GM18868 (cell line): ENCODE measurements at regions not wholly inside any gene's neighbourhood (a gene's known extent, or its start where the extent isn't known, plus 50 kb on each side); places are given as distances from the start of the nearest gene placed in this dataset.
A peak's percentile ranks its signal among the peaks of the same experiment; 100 is the strongest.
"Not testable (repeated sequence)": the region's sequence is repeated elsewhere in the genome, so short reads cannot be mapped to it uniquely, and the experiment has no call there.

ENCODE experiments used
- ATAC-seq: cut with Tn5 transposase; IDR thresholded peaks from one replicate; pipeline ENCODE4 v1.9.1; 2021; ENCODE audit warnings: mild to moderate bottlenecking, moderate library complexity; ENCODE audit not compliant: unreplicated experiment

GRCh38 chr4:179597301-179597700 is 2155.1 kb upstream of the AGA start:
- no peak for ATAC-seq

GRCh38 chr4:179601671-179602070 is 2159.4 kb upstream of the AGA start:
- ATAC-seq = no peak

- no peak for ATAC-seq
Measured at GRCh38 chr4:179605196-179605595, 2163.0 kb upstream of the AGA start.

- ATAC-seq = peak; percentile 84
Measured at GRCh38 chr4:179607003-179607402, 2164.8 kb upstream of the AGA start.

- ATAC-seq = no peak
Measured at GRCh38 chr4:179615704-179616103, 2173.5 kb upstream of the AGA start.

- ATAC-seq = no peak
Measured at GRCh38 chr4:179618966-179619365, 2176.7 kb upstream of the AGA start.

- peak; percentile 35 for ATAC-seq
Measured at GRCh38 chr4:179624768-179625181, 2182.5 kb upstream of the AGA start.

GRCh38 chr4:179625406-179625805 is 2183.2 kb upstream of the AGA start:
- no peak for ATAC-seq

GRCh38 chr4:179626687-179627086 is 2184.4 kb upstream of the AGA start:
- ATAC-seq = no peak

- ATAC-seq = no peak
Measured at GRCh38 chr4:179631321-179631720, 2189.1 kb upstream of the AGA start.

- ATAC-seq = peak; percentile 54
Measured at GRCh38 chr4:179634862-179635261, 2192.6 kb upstream of the AGA start.

GRCh38 chr4:179662522-179662921 is 2220.3 kb upstream of the AGA start:
- no peak for ATAC-seq

- ATAC-seq = no peak
Measured at GRCh38 chr4:179663641-179664429, 2221.6 kb upstream of the AGA start.

GRCh38 chr4:179664430-179665027 is 2222.3 kb upstream of the AGA start:
- no peak for ATAC-seq

GRCh38 chr4:179666226-179666625 is 2224.0 kb upstream of the AGA start:
- ATAC-seq = no peak

- no peak for ATAC-seq
Measured at GRCh38 chr4:179671609-179672008, 2229.4 kb upstream of the AGA start.

GRCh38 chr4:179678093-179678814 is 2236.0 kb upstream of the AGA start:
- ATAC-seq = no peak

GRCh38 chr4:179683661-179684060 is 2241.4 kb upstream of the AGA start:
- not testable (repeated sequence) for ATAC-seq

GRCh38 chr4:179692222-179692621 is 2250.0 kb upstream of the AGA start:
- no peak for ATAC-seq

GRCh38 chr4:179695175-179695574 is 2252.9 kb upstream of the AGA start:
- no peak for ATAC-seq

- ATAC-seq = no peak
Measured at GRCh38 chr4:179698321-179698720, 2256.1 kb upstream of the AGA start.
